Mammary epithelial cell (primary cell): ENCODE measurements at regions not wholly inside any gene's neighbourhood (a gene's known extent, or its start where the extent isn't known, plus 50 kb on each side); places are given as distances from the start of the nearest gene placed in this dataset.
"Not testable (repeated sequence)": the region's sequence is repeated elsewhere in the genome, so short reads cannot be mapped to it uniquely, and the experiment has no call there.

Experiments
- EZH2 ChIP-seq: IDR thresholded peaks from 2 replicates; pipeline ENCODE4 v1.6.1; 2012; ENCODE audit warnings: low read length, inconsistent platforms, borderline replicate concordance
- TF ChIP-seq, protein P1 (sequence below), 2 donors: IDR thresholded peaks in 1 of 2; conservative IDR thresholded peaks in 1 of 2; 2 replicates each; pipeline ENCODE4 v1.5.1; 2011 to 2012; ENCODE audit warnings: inconsistent platforms in 2 of 2, low read length in 2 of 2, mild to moderate bottlenecking in 2 of 2, control low read depth in 1 of 2, low read depth in 1 of 2; ENCODE audit not compliant: insufficient read depth in 1 of 2; ENCODE audit errors: extremely low read depth in 1 of 2

DNA sequence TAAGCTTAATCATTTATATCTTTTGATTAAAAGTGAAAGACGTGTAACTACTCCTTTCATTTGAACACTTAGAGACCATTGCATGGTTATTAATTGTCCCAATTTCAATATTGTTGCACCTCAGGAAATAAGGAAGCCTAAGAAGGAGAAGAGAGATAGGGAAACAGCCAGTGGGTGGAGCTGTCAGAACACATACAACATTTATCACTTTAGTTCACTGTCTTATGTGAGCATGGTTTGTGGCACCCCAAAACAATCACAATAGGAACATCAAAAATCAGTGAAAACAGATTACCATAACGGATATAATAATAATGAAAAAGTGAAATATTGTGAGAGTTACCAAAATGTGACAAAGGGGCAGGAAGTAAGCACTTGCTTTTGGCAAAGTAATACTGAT, 689.9 kb downstream of the TTLL7 start:
- TF ChIP-seq, protein P1, sequence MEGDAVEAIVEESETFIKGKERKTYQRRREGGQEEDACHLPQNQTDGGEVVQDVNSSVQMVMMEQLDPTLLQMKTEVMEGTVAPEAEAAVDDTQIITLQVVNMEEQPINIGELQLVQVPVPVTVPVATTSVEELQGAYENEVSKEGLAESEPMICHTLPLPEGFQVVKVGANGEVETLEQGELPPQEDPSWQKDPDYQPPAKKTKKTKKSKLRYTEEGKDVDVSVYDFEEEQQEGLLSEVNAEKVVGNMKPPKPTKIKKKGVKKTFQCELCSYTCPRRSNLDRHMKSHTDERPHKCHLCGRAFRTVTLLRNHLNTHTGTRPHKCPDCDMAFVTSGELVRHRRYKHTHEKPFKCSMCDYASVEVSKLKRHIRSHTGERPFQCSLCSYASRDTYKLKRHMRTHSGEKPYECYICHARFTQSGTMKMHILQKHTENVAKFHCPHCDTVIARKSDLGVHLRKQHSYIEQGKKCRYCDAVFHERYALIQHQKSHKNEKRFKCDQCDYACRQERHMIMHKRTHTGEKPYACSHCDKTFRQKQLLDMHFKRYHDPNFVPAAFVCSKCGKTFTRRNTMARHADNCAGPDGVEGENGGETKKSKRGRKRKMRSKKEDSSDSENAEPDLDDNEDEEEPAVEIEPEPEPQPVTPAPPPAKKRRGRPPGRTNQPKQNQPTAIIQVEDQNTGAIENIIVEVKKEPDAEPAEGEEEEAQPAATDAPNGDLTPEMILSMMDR (conservative IDR thresholded peaks at IDR 0.05 in 1 of 2, IDR thresholded peaks at IDR 0.05 in 1 of 2; ENCODE audit: extremely low read depth in 1 of 2, insufficient read depth in 1 of 2, low read depth in 1 of 2, low read length in 2 of 2), result not testable (repeated sequence)
- TF ChIP-seq EZH2, result not testable (repeated sequence)
